ENCODE measurements at regions not wholly inside any gene's neighbourhood (a gene's known extent, or its start where the extent isn't known, plus 50 kb on each side); places are given as distances from the start of the nearest gene placed in this dataset.

GRCh38 chr9:117777823-117778222 lies 73.6 kb downstream of the TLR4 start:
- no TSS peak for BruUV-seq (replicated peaks)

GRCh38 chr9:117779760-117780159 lies 75.6 kb downstream of the TLR4 start:
- Histone ChIP-seq H3K27me3 (replicated peaks in 1 of 2; ENCODE audit: control insufficient read depth in 2 of 2, insufficient read depth in 2 of 2, low read length in 1 of 2) (no peaks in the 10 kb centered on the region), H3K36me3 (ENCODE audit: control insufficient read depth in 2 of 2, insufficient read depth in 2 of 2, low read length in 1 of 2) (no peaks in the 10 kb centered on the region), H3K79me2 (ENCODE audit: control insufficient read depth, insufficient read depth, low read length) (no peaks in the 10 kb centered on the region), H3K4me3 (no peak overlapping the region), H3K27ac (ENCODE audit: control insufficient read depth, insufficient read depth) (no peak overlapping the region), H3K9me3 (replicated peaks; ENCODE audit: control insufficient read depth, insufficient read depth, low read length) (peaks cover 2% of the 10 kb centered on the region; the same call in 1 of the 3 replicates), H4K20me1 (ENCODE audit: control insufficient read depth, insufficient read depth) (no peaks in the 10 kb centered on the region), H3K4me1 (ENCODE audit: control insufficient read depth, insufficient read depth, low read length) (peaks cover 6% of the 10 kb centered on the region), H3K9ac (ENCODE audit: control insufficient read depth, insufficient read depth, low read length) (no peak overlapping the region), H3K4me2 (ENCODE audit: control insufficient read depth, insufficient read depth) (no peak overlapping the region), H2AFZ (ENCODE audit: control insufficient read depth, low read depth, low read length) (no peak overlapping the region)
- SMC1A ChIA-PET (ENCODE audit: uncharacterized antibody, unreplicated experiment), result interaction anchor here (1.3 kb wide), 1 partner anchor 46 kb away, joined by 4 read pairs; no protein-coding TSS in a partner anchor
- no peak for DNase-seq (ENCODE audit: low read depth, low spot score)
- ATAC-seq, result no peak
- RAD21 ChIA-PET (ENCODE audit: unreplicated experiment), result no interaction called here
- POLR2A ChIA-PET, result no interaction called here
- TF ChIP-seq BMI1 (IDR thresholded peaks at IDR 0.05; ENCODE audit: borderline replicate concordance), result no peak
- no peak for TF ChIP-seq FOXM1 (IDR thresholded peaks at IDR 0.05; ENCODE audit: low read depth, low read length)
- WGBS (ENCODE audit: insufficient coverage, insufficient replicate concordance, low lambda C conversion rate, missing lambda C conversion rate), result 17% methylated on average over 3 of the region's 3 CpGs
- no TSS peak for BruUV-seq (replicated peaks)
- CTCF ChIA-PET, result no interaction called here
- FAIRE-seq, result no peak
- in situ Hi-C loops (cut with MboI), result loop anchor here (10.0 kb wide), 1 partner anchor 1505 kb away; no protein-coding TSS in a partner anchor
- intact Hi-C loops (cut with micrococcal nuclease; ENCODE audit: unreplicated experiment), result loop anchor here (5.0 kb wide), 3 partner anchors 388 to 1583 kb away; no protein-coding TSS in a partner anchor

More at GRCh38 chr9:117777823-117778222, 73.6 kb downstream of the TLR4 start:
- H3K27me3 ChIP-seq (replicated peaks in 1 of 2; ENCODE audit: control insufficient read depth in 2 of 2, insufficient read depth in 2 of 2, low read length in 1 of 2), result no peaks in the 10 kb centered on the region
- in situ Hi-C loops (cut with MboI), result no loop called here
- H3K4me3 ChIP-seq, result no peak overlapping the region
- SMC1A ChIA-PET (ENCODE audit: uncharacterized antibody, unreplicated experiment), result interaction anchor here (1.3 to 1.4 kb wide), 2 partner anchors 9 to 99 kb away, joined by 3 read pairs; no protein-coding TSS in a partner anchor
- no peak overlapping the region for H2AFZ ChIP-seq (ENCODE audit: control insufficient read depth, low read depth, low read length)
- no peaks in the 10 kb centered on the region for H3K4me1 ChIP-seq (ENCODE audit: control insufficient read depth, insufficient read depth, low read length)
- no peak for FAIRE-seq
- no peaks in the 10 kb centered on the region for H3K9me3 ChIP-seq (replicated peaks; ENCODE audit: control insufficient read depth, insufficient read depth, low read length)
- peak; percentile 9 for DNase-seq (ENCODE audit: low read depth, low spot score)
- TF ChIP-seq ZNF207 (IDR thresholded peaks at IDR 0.05; ENCODE audit: borderline replicate concordance) (no peak), SPI1 (IDR thresholded peaks at IDR 0.05; ENCODE audit: borderline replicate concordance, insufficient read depth, low read depth, low read length) (peak; percentile 27), ZNF24 (IDR thresholded peaks at IDR 0.05) (no peak), NFYA (IDR thresholded peaks at IDR 0.05; ENCODE audit: borderline replicate concordance, low read depth, low read length) (no peak)
- H4K20me1 ChIP-seq (ENCODE audit: control insufficient read depth, insufficient read depth), result no peaks in the 10 kb centered on the region
- intact Hi-C loops (cut with micrococcal nuclease; ENCODE audit: unreplicated experiment), result no loop called here
- no peak overlapping the region for H3K27ac ChIP-seq (ENCODE audit: control insufficient read depth, insufficient read depth)
- peak; percentile 84 for ATAC-seq
- H3K9ac ChIP-seq (ENCODE audit: control insufficient read depth, insufficient read depth, low read length), result no peak overlapping the region
- no peaks in the 10 kb centered on the region for H3K79me2 ChIP-seq (ENCODE audit: control insufficient read depth, insufficient read depth, low read length)
- CTCF ChIA-PET, result interaction anchor here (1.0 kb wide), 1 partner anchor 24 kb away, joined by 3 read pairs; no protein-coding TSS in a partner anchor
- POLR2A ChIA-PET, result no interaction called here
- no peak overlapping the region for H3K4me2 ChIP-seq (ENCODE audit: control insufficient read depth, insufficient read depth)
- RAD21 ChIA-PET (ENCODE audit: unreplicated experiment), result interaction anchor here (0.9 kb wide), 1 partner anchor 13 kb away, joined by 4 read pairs; no protein-coding TSS in a partner anchor
- H3K36me3 ChIP-seq (ENCODE audit: control insufficient read depth in 2 of 2, insufficient read depth in 2 of 2, low read length in 1 of 2), result no peaks in the 10 kb centered on the region

All from GM12878 (cell line).